ENCODE measurements at regions not wholly inside any gene's neighbourhood (a gene's known extent, or its start where the extent isn't known, plus 50 kb on each side); places are given as distances from the start of the nearest gene placed in this dataset.

- 96% methylated on average over 39 of the region's 44 CpGs for WGBS (ENCODE audit: insufficient coverage)
- Histone ChIP-seq H3K9ac (ENCODE audit: insufficient read depth, low read length, poor library complexity, severe bottlenecking) (no peak overlapping the region), H3K27ac (ENCODE audit: low read depth in 1 of 2, low read length in 2 of 2) (no peak overlapping the region), H3K9me3 (replicated peaks in 1 of 2; ENCODE audit: control insufficient read depth in 1 of 2, insufficient read depth in 1 of 2, low read length in 2 of 2) (peaks cover 5 to 9% of the 10 kb centered on the region in 2 donors), H3K79me2 (ENCODE audit: insufficient read depth, low read length) (no peaks in the 10 kb centered on the region), H2AFZ (ENCODE audit: insufficient read depth, low read depth, low read length, poor library complexity, severe bottlenecking) (no peak overlapping the region), H4K20me1 (ENCODE audit: insufficient read depth, low read length) (no peaks in the 10 kb centered on the region), H3K4me1 (ENCODE audit: control insufficient read depth in 1 of 2, insufficient read depth in 2 of 2, low read length in 2 of 2) (peaks cover 0 to 5% of the 10 kb centered on the region in 2 donors), H3K4me2 (replicated peaks; ENCODE audit: extremely low read depth, low read length, poor library complexity, severe bottlenecking) (no peak overlapping the region), H3K36me3 (replicated peaks in 1 of 2; ENCODE audit: control insufficient read depth in 1 of 2, insufficient read depth in 2 of 2, low read length in 2 of 2) (no peaks in the 10 kb centered on the region), H3K4me3 (replicated peaks in 1 of 3; ENCODE audit: low read depth in 2 of 3, low read length in 3 of 3) (no peak overlapping the region), H3K27me3 (ENCODE audit: control insufficient read depth in 2 of 2, insufficient read depth in 2 of 2, low read length in 2 of 2) (peaks cover 28 to 74% of the 10 kb centered on the region in 2 donors)
- TF ChIP-seq, protein P1, sequence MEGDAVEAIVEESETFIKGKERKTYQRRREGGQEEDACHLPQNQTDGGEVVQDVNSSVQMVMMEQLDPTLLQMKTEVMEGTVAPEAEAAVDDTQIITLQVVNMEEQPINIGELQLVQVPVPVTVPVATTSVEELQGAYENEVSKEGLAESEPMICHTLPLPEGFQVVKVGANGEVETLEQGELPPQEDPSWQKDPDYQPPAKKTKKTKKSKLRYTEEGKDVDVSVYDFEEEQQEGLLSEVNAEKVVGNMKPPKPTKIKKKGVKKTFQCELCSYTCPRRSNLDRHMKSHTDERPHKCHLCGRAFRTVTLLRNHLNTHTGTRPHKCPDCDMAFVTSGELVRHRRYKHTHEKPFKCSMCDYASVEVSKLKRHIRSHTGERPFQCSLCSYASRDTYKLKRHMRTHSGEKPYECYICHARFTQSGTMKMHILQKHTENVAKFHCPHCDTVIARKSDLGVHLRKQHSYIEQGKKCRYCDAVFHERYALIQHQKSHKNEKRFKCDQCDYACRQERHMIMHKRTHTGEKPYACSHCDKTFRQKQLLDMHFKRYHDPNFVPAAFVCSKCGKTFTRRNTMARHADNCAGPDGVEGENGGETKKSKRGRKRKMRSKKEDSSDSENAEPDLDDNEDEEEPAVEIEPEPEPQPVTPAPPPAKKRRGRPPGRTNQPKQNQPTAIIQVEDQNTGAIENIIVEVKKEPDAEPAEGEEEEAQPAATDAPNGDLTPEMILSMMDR (IDR thresholded peaks at IDR 0.05) = no peak
- Mint-ChIP-seq H3K27ac (no peak overlapping the region), H3K4me3 (peak overlapping the region in 1 of 2 donors; percentile 76), H3K9me3 (peaks cover 0 to 16% (median 3%) of the 10 kb centered on the region in 7 donors), H3K27me3 (ENCODE audit: low read depth in 3 of 3) (peaks cover 69 to 87% (median 73%) of the 10 kb centered on the region in 3 donors), H3K4me1 (peaks cover 7% of the 10 kb centered on the region), H3K36me3 (peaks cover 0 to 2% of the 10 kb centered on the region in 2 donors)
- intact Hi-C loops (cut with micrococcal nuclease) = no loop called here
- DNase-seq = no peak
These were observed 58.9 kb upstream of the CIBAR2 start for GRCh38 chr16:85171004-85171758.

DNA sequence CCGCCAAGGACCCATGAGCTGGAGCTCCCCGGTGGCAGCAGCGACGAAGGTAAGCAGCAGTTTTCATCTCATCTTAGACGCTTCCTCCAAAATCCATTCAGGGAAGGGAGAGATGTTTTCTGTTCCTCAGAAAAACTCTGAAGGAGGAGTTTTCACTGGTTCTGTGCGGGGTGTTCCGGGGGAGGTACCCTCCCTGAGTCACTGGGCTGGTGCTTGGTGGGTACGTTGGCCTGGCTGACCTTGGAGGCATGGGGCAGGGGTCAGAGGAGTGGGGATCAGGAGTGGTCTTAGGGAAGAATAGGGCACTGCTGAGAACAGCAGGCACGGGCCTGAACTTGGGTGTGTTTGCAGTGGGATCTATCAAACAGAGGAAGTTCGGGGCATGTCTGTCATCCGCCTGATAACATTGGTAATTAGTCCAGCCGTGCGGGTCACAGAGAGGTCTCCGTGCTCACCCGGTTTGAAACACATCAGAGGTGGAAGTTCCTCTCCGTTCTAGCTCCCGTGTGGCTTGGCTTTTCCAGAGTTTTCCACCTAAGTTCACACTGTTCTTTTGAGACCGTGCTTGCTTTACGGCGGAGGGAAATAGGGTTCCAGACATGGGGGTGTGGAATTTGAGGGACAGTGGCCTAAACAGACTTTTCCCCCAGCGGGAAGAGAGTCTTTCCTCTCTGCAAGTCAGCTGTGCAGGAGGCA, 59.6 kb upstream of the CIBAR2 start:
- Histone ChIP-seq H3K27me3 (ENCODE audit: control insufficient read depth in 2 of 2, insufficient read depth in 2 of 2, low read length in 2 of 2) (peaks cover 28 to 77% of the 10 kb centered on the region in 2 donors), H3K36me3 (replicated peaks in 1 of 2; ENCODE audit: control insufficient read depth in 1 of 2, insufficient read depth in 2 of 2, low read length in 2 of 2) (no peaks in the 10 kb centered on the region), H3K4me1 (ENCODE audit: control insufficient read depth in 1 of 2, insufficient read depth in 2 of 2, low read length in 2 of 2) (peaks cover 0 to 5% of the 10 kb centered on the region in 2 donors), H3K27ac (ENCODE audit: low read depth in 1 of 2, low read length in 2 of 2) (no peak overlapping the region), H3K9me3 (replicated peaks in 1 of 2; ENCODE audit: control insufficient read depth in 1 of 2, insufficient read depth in 1 of 2, low read length in 2 of 2) (peaks cover 5 to 9% of the 10 kb centered on the region in 2 donors), H3K79me2 (ENCODE audit: insufficient read depth, low read length) (no peaks in the 10 kb centered on the region), H3K4me3 (replicated peaks in 1 of 3; ENCODE audit: low read depth in 2 of 3, low read length in 3 of 3) (no peak overlapping the region), H3K9ac (ENCODE audit: insufficient read depth, low read length, poor library complexity, severe bottlenecking) (no peak overlapping the region), H2AFZ (ENCODE audit: insufficient read depth, low read depth, low read length, poor library complexity, severe bottlenecking) (no peak overlapping the region), H4K20me1 (ENCODE audit: insufficient read depth, low read length) (no peaks in the 10 kb centered on the region), H3K4me2 (replicated peaks; ENCODE audit: extremely low read depth, low read length, poor library complexity, severe bottlenecking) (no peak overlapping the region)
- H3K4me3 Mint-ChIP-seq = peak overlapping the region in 1 of 2 donors; percentile 76
- peaks cover 75 to 87% (median 75%) of the 10 kb centered on the region in 3 donors for H3K27me3 Mint-ChIP-seq (ENCODE audit: low read depth in 3 of 3)
- WGBS (ENCODE audit: insufficient coverage) = 24% methylated on average over 14 of the region's 21 CpGs
- peaks cover 0 to 2% of the 10 kb centered on the region in 2 donors for H3K36me3 Mint-ChIP-seq
- peaks cover 9% of the 10 kb centered on the region for H3K4me1 Mint-ChIP-seq
- H3K27ac Mint-ChIP-seq = peak overlapping the region in 2 of 7 donors; percentile 15 to 50
- peaks cover 0 to 16% (median 3%) of the 10 kb centered on the region in 7 donors for H3K9me3 Mint-ChIP-seq
- TF ChIP-seq, protein P1 (IDR thresholded peaks at IDR 0.05) = no peak
- intact Hi-C loops (cut with micrococcal nuclease) = no loop called here
- no peak for DNase-seq

Data from CD14-positive monocyte (primary cell).